ENCODE measurements at regions not wholly inside any gene's neighbourhood (a gene's known extent, or its start where the extent isn't known, plus 50 kb on each side); places are given as distances from the start of the nearest gene placed in this dataset.
A peak's percentile ranks its signal among the peaks of the same experiment; 100 is the strongest.

DNA sequence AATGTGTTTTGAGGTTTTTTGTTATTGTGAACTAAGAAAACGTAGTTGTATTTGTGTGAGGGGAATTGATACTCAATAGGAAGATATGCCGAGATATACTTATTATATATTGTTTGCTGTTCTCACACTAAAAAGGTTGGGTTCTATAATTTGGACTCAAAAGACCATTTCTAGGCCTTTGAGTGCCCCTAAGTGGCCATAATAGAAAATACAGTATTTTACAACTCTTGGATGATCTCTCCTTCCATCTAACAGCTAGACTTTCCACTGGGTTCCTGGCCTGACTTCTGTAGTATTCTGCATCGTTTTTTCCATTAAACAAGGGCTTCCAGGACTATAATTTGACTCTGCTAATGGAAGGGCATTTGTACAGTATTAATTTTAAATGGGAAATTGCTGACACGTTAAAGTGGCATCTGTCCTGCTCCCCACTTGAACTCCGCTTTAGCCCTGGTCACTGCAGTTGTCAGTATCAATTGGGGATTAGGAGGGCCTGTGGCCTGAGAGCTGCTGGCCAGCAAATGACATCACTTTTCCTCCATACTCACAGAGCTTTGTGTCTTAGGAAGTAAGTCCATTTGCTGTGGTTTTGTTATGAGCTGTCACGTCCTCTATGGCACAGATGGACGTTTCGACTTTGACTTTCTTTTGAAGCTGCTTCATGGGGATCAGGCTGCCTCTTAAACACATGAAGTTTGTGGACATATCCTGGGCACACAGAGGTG, 176.9 kb downstream of the SLIT2 start:
- Histone ChIP-seq H3K27ac (ENCODE audit: extremely low read length, insufficient read depth, low read length) (no peak overlapping the region), H3K4me1 (ENCODE audit: insufficient read depth, low read length) (no peaks in the 10 kb centered on the region), H3K27me3 (ENCODE audit: control insufficient read depth in 1 of 2, insufficient read depth in 2 of 2, low read length in 2 of 2) (no peaks in the 10 kb centered on the region; a peak in 1 of 5 replicates), H3K79me2 (ENCODE audit: insufficient read depth, low read length) (no peaks in the 10 kb centered on the region), H4K20me1 (ENCODE audit: insufficient read depth, low read length) (no peaks in the 10 kb centered on the region), H3K36me3 (replicated peaks in 1 of 2; ENCODE audit: control insufficient read depth in 1 of 2, insufficient read depth in 2 of 2, low read length in 2 of 2) (no peaks in the 10 kb centered on the region), H2AFZ (ENCODE audit: low read length) (no peak overlapping the region), H3K4me3 (replicated peaks in 1 of 3; ENCODE audit: insufficient read depth in 1 of 3, low read depth in 2 of 3, low read length in 3 of 3) (no peak overlapping the region), H3K4me2 (ENCODE audit: low read depth, low read length) (no peak overlapping the region), H3K9ac (ENCODE audit: insufficient read depth, low read depth, low read length) (no peak overlapping the region), H3K9me3 (ENCODE audit: low read length) (no peaks in the 10 kb centered on the region)
- ChIA-PET CTCF (ENCODE audit: low intra/inter-chr PET ratio, low total read pairs) (no interaction called here), POLR2A (no interaction called here)
- 17% methylated on average over 8 of the region's 8 CpGs for WGBS (ENCODE audit: low lambda C conversion rate)
- intact Hi-C loops (cut with micrococcal nuclease; ENCODE audit: unreplicated experiment), result loop anchor here (1.0 kb wide), 1 partner anchor 115 kb away; no protein-coding TSS in a partner anchor
- no peak for FAIRE-seq
- BruUV-seq (replicated peaks), result no TSS peak
- peak; percentile 50; the same call in 2 of the 3 replicates for ATAC-seq
- in situ Hi-C loops (cut with HindIII; ENCODE audit: extremely low pct_ligation_motif_present, low pct_unique_long_range_greater_than_20kb), result no loop called here
- no peak for DNase-seq (ENCODE audit: low spot score)
- TF ChIP-seq ZNF512B (CRISPR knock-in tag; IDR thresholded peaks at IDR 0.05; ENCODE audit: borderline replicate concordance) (no peak), ZSCAN25 (CRISPR knock-in tag; IDR thresholded peaks at IDR 0.05) (no peak), HHEX (CRISPR knock-in tag; IDR thresholded peaks at IDR 0.05) (no peak), RNF219 (CRISPR knock-in tag; IDR thresholded peaks at IDR 0.05) (no peak), CTCF (CRISPR knock-in tag; IDR thresholded peaks at IDR 0.05) (peak; percentile 31), SMAD1 (CRISPR knock-in tag; IDR thresholded peaks at IDR 0.05; ENCODE audit: borderline replicate concordance, low read depth) (no peak), TSC22D2 (CRISPR knock-in tag; IDR thresholded peaks at IDR 0.05; ENCODE audit: borderline replicate concordance) (no peak), ZNF781 (CRISPR knock-in tag; IDR thresholded peaks at IDR 0.05; ENCODE audit: borderline replicate concordance, not compliant biosample characterization) (no peak), FLYWCH1 (CRISPR knock-in tag; IDR thresholded peaks at IDR 0.05) (no peak)
- TF ChIP-seq, protein P1, sequence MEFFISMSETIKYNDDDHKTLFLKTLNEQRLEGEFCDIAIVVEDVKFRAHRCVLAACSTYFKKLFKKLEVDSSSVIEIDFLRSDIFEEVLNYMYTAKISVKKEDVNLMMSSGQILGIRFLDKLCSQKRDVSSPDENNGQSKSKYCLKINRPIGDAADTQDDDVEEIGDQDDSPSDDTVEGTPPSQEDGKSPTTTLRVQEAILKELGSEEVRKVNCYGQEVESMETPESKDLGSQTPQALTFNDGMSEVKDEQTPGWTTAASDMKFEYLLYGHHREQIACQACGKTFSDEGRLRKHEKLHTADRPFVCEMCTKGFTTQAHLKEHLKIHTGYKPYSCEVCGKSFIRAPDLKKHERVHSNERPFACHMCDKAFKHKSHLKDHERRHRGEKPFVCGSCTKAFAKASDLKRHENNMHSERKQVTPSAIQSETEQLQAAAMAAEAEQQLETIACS (CRISPR knock-in tag; IDR thresholded peaks at IDR 0.05), result no peak
- TF ChIP-seq, protein P2, sequence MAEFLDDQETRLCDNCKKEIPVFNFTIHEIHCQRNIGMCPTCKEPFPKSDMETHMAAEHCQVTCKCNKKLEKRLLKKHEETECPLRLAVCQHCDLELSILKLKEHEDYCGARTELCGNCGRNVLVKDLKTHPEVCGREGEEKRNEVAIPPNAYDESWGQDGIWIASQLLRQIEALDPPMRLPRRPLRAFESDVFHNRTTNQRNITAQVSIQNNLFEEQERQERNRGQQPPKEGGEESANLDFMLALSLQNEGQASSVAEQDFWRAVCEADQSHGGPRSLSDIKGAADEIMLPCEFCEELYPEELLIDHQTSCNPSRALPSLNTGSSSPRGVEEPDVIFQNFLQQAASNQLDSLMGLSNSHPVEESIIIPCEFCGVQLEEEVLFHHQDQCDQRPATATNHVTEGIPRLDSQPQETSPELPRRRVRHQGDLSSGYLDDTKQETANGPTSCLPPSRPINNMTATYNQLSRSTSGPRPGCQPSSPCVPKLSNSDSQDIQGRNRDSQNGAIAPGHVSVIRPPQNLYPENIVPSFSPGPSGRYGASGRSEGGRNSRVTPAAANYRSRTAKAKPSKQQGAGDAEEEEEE (CRISPR knock-in tag; IDR thresholded peaks at IDR 0.05; ENCODE audit: borderline replicate concordance), result no peak
